Naive thymus-derived CD4-positive, alpha-beta T cell (primary cell): ENCODE measurements at regions not wholly inside any gene's neighbourhood (a gene's known extent, or its start where the extent isn't known, plus 50 kb on each side); places are given as distances from the start of the nearest gene placed in this dataset.
"Not testable (repeated sequence)": the region's sequence is repeated elsewhere in the genome, so short reads cannot be mapped to it uniquely, and the experiment has no call there.

ENCODE experiments used
- ATAC-seq: fragments of 150-1000 bp; cut with Tn5 transposase; 2 replicates; pipeline ENCODE4 v1.10.0; 2021; ENCODE audit warnings: mild to moderate bottlenecking, moderate library complexity
- CTCF ChIA-PET: fragments of 350-600 bp; sonication (Branson Sonifier 250); formaldehyde crosslinking; loops from one replicate; lab custom pipeline; 2021; ENCODE audit warnings: antibody characterized with exemption; lab: Charles Lee
- POLR2A ChIA-PET: fragments of 350-600 bp; sonication (Branson Sonifier 250); formaldehyde crosslinking; loops from one replicate; lab custom pipeline; 2021; ENCODE audit warnings: antibody characterized with exemption, inconsistent platforms; lab: Charles Lee
- DNase-seq, 9 donors: peaks; one replicate each; pipeline versions ENCODE4 v3.0.0 to v3.0.0-alpha.2; 2020 to 2022; ENCODE audit warnings: mixed read lengths in 1 of 9
- H3K27ac ChIP-seq: one replicate; pipeline ENCODE4 v1.7.0; 2013; ENCODE audit warnings: mild to moderate bottlenecking, low read depth, low read length, moderate library complexity
- H3K27me3 ChIP-seq, 2 donors: one replicate each; pipeline ENCODE4 v1.7.0; 2013; ENCODE audit warnings: low read length in 2 of 2, mild to moderate bottlenecking in 2 of 2, moderate library complexity in 2 of 2; ENCODE audit not compliant: control insufficient read depth in 2 of 2, insufficient read depth in 2 of 2
- H3K36me3 ChIP-seq, 3 experiments: 1 replicate in 2 of 3; 2 replicates in 1 of 3; pipeline ENCODE4 v1.7.0; 2013; ENCODE audit warnings: low read length in 3 of 3, mild to moderate bottlenecking in 3 of 3, moderate library complexity in 1 of 3; ENCODE audit not compliant: insufficient read depth in 3 of 3, control insufficient read depth in 2 of 3
- H3K4me1 ChIP-seq, 2 donors: one replicate each; pipeline ENCODE4 v1.7.0; 2013; ENCODE audit warnings: low read length in 2 of 2, mild to moderate bottlenecking in 2 of 2, moderate library complexity in 1 of 2; ENCODE audit not compliant: control insufficient read depth in 2 of 2, insufficient read depth in 2 of 2
- H3K4me3 ChIP-seq: 2 replicates; pipeline ENCODE4 v1.7.0; 2013; ENCODE audit warnings: mild to moderate bottlenecking, low read length
- H3K9me3 ChIP-seq, 3 experiments: 1 replicate in 2 of 3; 2 replicates in 1 of 3; pipeline ENCODE4 v1.7.0; 2013; ENCODE audit warnings: low read length in 3 of 3; ENCODE audit not compliant: control insufficient read depth in 2 of 3
- H3K27ac Mint-ChIP-seq, 9 donors: one replicate each; pipeline ENCODE4 v1.8.0; 2020 to 2022; ENCODE audit warnings: mixed read lengths in 9 of 9, mild to moderate bottlenecking in 8 of 9, moderate library complexity in 5 of 9, inconsistent platforms in 2 of 9
- H3K27me3 Mint-ChIP-seq, 5 donors: one replicate each; pipeline ENCODE4 v1.8.0; 2021 to 2022; ENCODE audit warnings: mixed read lengths in 5 of 5, mild to moderate bottlenecking in 1 of 5
- H3K36me3 Mint-ChIP-seq, 5 donors: one replicate each; pipeline ENCODE4 v1.8.0; 2020 to 2022; ENCODE audit warnings: mixed read lengths in 5 of 5, mild to moderate bottlenecking in 3 of 5, inconsistent platforms in 1 of 5
- H3K4me1 Mint-ChIP-seq, 7 donors: one replicate each; pipeline ENCODE4 v1.8.0; 2020 to 2022; ENCODE audit warnings: mixed read lengths in 7 of 7, mild to moderate bottlenecking in 3 of 7, inconsistent platforms in 1 of 7
- H3K4me3 Mint-ChIP-seq, 10 donors: one replicate each; pipeline ENCODE4 v1.8.0; 2020 to 2022; ENCODE audit warnings: mild to moderate bottlenecking in 10 of 10, mixed read lengths in 10 of 10, moderate library complexity in 6 of 10, inconsistent platforms in 2 of 10
- H3K9me3 Mint-ChIP-seq, 11 donors: one replicate each; pipeline ENCODE4 v1.8.0; 2020 to 2022; ENCODE audit warnings: mixed read lengths in 11 of 11, mild to moderate bottlenecking in 4 of 11, inconsistent platforms in 1 of 11, moderate library complexity in 1 of 11
- intact Hi-C, 2 donors: fragments of 100-400 bp; cut with micrococcal nuclease; formaldehyde crosslinking; loops; one replicate each; pipeline ENCODE4 v1.15.1; 2023

DNA sequence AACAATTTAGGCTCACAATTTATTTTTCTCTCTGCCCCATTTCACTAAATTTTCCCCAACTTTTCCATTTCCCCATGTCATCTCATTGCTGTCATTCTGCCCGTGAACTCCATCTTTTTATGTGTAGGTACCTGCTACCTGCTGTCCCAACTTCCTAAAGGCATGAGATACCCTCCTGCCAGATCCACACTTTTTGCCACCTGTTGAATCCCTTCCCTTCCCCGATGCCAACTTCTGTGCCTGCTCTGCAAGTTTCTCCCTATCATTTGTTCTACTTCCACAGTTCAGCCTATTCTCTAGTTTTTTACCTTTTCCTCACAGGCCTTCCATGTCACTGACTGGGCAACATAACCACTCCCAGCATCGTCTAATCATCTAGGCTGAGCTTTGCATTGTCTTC, 607.5 kb upstream of the KLF12 start:
- no peaks in the 10 kb centered on the region for H3K9me3 ChIP-seq
- no peak overlapping the region for H3K4me3 Mint-ChIP-seq
- no peaks in the 10 kb centered on the region for H3K4me1 ChIP-seq
- H3K27me3 ChIP-seq, result no peaks in the 10 kb centered on the region
- H3K36me3 Mint-ChIP-seq, result no peaks in the 10 kb centered on the region
- intact Hi-C loops, result no loop called here
- ChIA-PET CTCF (no interaction called here), POLR2A (no interaction called here)
- peaks cover 0 to 4% (median 0%) of the 10 kb centered on the region in 11 donors for H3K9me3 Mint-ChIP-seq
- no peak for ATAC-seq
- no peak for DNase-seq
- H3K27me3 Mint-ChIP-seq, result peaks cover 0 to 8% (median 2%) of the 10 kb centered on the region in 5 donors
- H3K4me1 Mint-ChIP-seq, result no peaks in the 10 kb centered on the region
- no peak overlapping the region for H3K4me3 ChIP-seq
- H3K27ac Mint-ChIP-seq, result no peak overlapping the region
- H3K27ac ChIP-seq, result no peak overlapping the region
- no peaks in the 10 kb centered on the region for H3K36me3 ChIP-seq

DNA sequence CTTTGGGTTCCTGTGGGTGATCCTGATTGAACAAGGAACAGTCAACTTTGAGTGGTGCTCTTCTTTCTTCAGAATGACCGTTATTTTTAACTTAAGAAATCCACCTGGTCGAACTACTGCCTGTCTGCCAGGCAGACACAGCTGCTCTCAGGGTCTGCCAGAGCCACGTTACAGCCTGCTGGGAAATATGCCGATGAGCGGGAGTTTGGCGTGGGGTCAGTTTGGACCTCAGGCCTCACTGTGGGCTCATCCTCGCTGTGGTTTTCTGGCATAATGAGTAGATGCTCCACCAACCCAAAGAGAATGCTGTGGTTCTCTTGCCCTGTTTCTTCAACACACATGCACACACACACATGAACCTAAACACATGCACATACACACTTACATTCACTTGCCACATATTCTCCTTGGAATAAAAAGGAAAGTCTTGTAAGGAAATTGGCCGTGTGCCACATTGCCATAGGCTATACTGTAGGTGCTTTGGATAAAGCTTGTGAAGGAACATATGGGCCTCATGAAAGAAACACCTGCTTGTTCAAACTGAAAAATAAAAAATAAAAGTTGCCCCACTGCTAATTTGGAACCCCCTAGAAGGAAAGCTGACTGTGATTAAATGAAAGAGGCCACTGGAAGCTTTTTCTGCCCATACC, 598.7 kb upstream of the KLF12 start:
- Histone ChIP-seq H3K4me1 (no peaks in the 10 kb centered on the region), H3K27ac (no peak overlapping the region), H3K27me3 (no peaks in the 10 kb centered on the region), H3K36me3 (no peaks in the 10 kb centered on the region), H3K9me3 (no peaks in the 10 kb centered on the region), H3K4me3 (no peak overlapping the region)
- H3K27ac Mint-ChIP-seq, result no peak overlapping the region
- H3K4me1 Mint-ChIP-seq, result no peaks in the 10 kb centered on the region
- ChIA-PET CTCF (no interaction called here), POLR2A (no interaction called here)
- ATAC-seq, result no peak
- H3K27me3 Mint-ChIP-seq, result peaks cover 0 to 17% (median 8%) of the 10 kb centered on the region in 5 donors
- DNase-seq, result no peak
- H3K4me3 Mint-ChIP-seq, result no peak overlapping the region
- no peaks in the 10 kb centered on the region for H3K36me3 Mint-ChIP-seq
- intact Hi-C loops, result no loop called here
- H3K9me3 Mint-ChIP-seq, result peaks cover 0 to 10% (median 0%) of the 10 kb centered on the region in 11 donors

DNA sequence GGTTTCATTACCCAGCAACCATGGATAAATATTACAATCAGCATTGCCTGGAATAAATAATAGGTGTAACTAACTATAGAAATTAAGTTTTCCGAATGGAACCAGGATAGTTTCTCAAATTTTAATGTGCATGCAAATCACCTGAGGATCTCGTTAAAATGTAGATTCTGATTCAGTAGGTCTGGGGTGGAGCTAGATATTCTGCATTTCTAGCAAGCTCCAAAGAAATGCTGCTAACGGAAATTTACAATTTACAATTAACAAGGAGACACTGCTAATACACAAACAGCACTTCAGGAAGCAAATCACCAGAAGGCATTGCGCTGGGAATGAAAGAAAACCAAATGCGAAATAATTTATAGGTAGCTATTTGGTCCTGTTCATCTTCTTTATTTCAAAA, 597.5 kb upstream of the KLF12 start:
- peaks cover 0 to 11% (median under 1%) of the 10 kb centered on the region in 5 donors for H3K27me3 Mint-ChIP-seq
- Histone ChIP-seq H3K9me3 (no peaks in the 10 kb centered on the region), H3K36me3 (no peaks in the 10 kb centered on the region), H3K27me3 (no peaks in the 10 kb centered on the region), H3K27ac (no peak overlapping the region), H3K4me3 (no peak overlapping the region), H3K4me1 (no peaks in the 10 kb centered on the region)
- H3K27ac Mint-ChIP-seq, result no peak overlapping the region
- no peaks in the 10 kb centered on the region for H3K36me3 Mint-ChIP-seq
- H3K4me1 Mint-ChIP-seq, result peaks cover 0 to 5% (median 0%) of the 10 kb centered on the region in 7 donors
- ATAC-seq (no peak), DNase-seq (no peak)
- intact Hi-C loops, result no loop called here
- CTCF ChIA-PET, result no interaction called here
- no peak overlapping the region for H3K4me3 Mint-ChIP-seq
- peaks cover 0 to 8% (median 0%) of the 10 kb centered on the region in 11 donors for H3K9me3 Mint-ChIP-seq
- POLR2A ChIA-PET, result no interaction called here

DNA sequence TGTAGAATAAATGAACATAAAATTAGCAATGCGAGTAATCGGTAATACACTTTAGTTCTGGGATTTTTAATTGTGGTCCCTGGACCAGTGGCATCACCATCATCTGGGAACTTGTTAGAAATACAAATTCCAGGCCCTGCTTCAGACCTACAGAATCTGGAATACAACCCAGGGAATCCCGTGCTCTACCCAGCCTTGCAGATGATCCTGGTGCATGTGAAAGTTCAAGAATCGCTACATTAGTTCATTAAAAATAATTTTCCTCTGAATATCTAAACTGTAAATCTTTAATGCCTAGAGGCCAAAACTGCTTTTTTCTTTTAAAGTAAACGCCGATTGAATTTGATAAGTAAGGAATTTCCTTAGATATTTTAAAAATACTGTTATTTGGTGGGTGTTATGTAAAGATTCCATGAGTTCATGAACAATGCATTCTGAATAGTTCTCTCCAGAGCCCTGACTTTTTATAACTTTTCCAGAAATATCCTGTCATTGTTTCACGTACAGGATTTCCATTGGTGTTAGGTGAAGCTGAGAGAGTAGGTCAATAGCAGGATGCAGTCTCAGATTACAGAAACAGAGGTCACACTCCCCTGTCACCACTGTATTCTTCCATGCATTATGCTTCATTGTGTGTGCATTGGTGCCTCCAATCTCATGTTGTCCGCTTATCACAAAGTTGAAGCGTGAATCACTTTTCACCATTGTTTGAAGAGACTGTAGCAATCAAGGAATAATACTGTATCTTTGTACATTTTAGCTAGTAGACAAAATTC, 596.5 kb upstream of the KLF12 start:
- POLR2A ChIA-PET, result no interaction called here
- CTCF ChIA-PET, result interaction anchor here (0.6 kb wide), 1 partner anchor 34 kb away, joined by 5 read pairs; no protein-coding TSS in a partner anchor
- H3K36me3 ChIP-seq, result no peaks in the 10 kb centered on the region
- DNase-seq, result no peak
- Mint-ChIP-seq H3K4me3 (no peak overlapping the region), H3K36me3 (no peaks in the 10 kb centered on the region), H3K9me3 (peaks cover 0 to 8% (median 0%) of the 10 kb centered on the region in 11 donors), H3K4me1 (peaks cover 0 to 5% (median 0%) of the 10 kb centered on the region in 7 donors), H3K27ac (no peak overlapping the region), H3K27me3 (peaks cover 0 to 15% (median 0%) of the 10 kb centered on the region in 5 donors)
- intact Hi-C loops, result no loop called here
- ATAC-seq, result no peak
- H3K4me1 ChIP-seq, result no peaks in the 10 kb centered on the region
- no peaks in the 10 kb centered on the region for H3K27me3 ChIP-seq
- no peaks in the 10 kb centered on the region for H3K9me3 ChIP-seq
- no peak overlapping the region for H3K27ac ChIP-seq
- no peak overlapping the region for H3K4me3 ChIP-seq

DNA sequence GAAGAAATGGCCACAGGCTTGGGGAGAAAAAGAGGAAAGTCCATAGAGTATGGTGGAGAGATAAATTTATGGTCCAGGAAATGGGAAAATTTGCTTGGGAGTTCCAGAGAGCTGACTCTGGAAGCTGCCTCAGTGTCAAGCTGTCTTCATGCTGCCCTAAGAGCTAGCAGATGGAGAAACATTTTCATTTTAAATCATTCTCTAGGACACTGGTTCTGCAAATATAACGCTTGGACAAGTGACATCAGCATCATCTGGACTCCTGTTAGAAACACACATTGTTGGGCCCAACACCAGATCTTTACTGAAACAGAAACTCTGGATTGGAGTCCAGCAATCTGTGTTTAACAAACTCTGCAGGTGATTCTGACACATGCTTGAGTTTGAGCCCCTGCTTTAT, 592.0 kb upstream of the KLF12 start:
- CTCF ChIA-PET, result no interaction called here
- H3K4me3 ChIP-seq, result no peak overlapping the region

DNA sequence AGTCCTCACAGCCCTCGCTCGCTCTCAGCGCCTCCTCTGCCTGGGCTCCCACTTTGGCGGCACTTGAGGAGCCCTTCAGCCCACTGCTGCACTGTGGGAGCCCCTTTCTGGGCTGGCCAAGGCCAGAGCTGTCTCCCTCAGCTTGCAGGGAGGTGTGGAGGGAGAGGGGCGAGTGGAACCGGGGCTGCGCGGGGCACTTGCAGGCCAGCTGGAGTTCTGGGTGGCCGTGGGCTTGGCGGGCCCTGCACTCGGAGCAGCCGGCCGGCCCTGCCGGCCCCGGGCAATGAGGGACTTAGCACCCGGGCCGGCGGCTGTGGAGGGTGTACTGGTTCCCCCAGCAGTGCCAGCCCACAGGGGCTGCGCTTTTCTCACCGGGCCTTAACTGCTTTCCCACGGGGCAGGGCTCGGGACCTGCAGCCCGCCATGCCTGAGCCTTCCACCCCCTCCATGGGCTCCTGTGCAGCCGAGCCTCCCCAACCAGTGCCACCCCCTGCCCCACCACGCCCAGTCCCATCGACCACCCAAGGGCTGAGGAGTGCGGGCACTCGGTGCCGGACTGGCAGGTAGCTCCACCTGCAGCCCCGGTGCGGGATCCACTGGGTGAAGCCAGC, 584.1 kb upstream of the KLF12 start:
- CTCF ChIA-PET, H3K36me3 ChIP-seq: not testable (repeated sequence)

More for the DNA sequence above, 592.0 kb upstream of the KLF12 start:
- no peaks in the 10 kb centered on the region for H3K9me3 ChIP-seq
- H3K4me1 Mint-ChIP-seq, result peaks cover 0 to 5% (median 0%) of the 10 kb centered on the region in 7 donors
- no peak overlapping the region for H3K27ac Mint-ChIP-seq
- ATAC-seq (no peak), DNase-seq (no peak)
- no peak overlapping the region for H3K4me3 Mint-ChIP-seq
- no peaks in the 10 kb centered on the region for H3K27me3 ChIP-seq
- no peak overlapping the region for H3K27ac ChIP-seq
- POLR2A ChIA-PET, result no interaction called here
- no peaks in the 10 kb centered on the region for H3K4me1 ChIP-seq
- intact Hi-C loops, result no loop called here
- peaks cover 0 to 8% (median 0%) of the 10 kb centered on the region in 11 donors for H3K9me3 Mint-ChIP-seq
- no peaks in the 10 kb centered on the region for H3K36me3 Mint-ChIP-seq
- peaks cover 0 to 18% (median 5%) of the 10 kb centered on the region in 5 donors for H3K27me3 Mint-ChIP-seq
- no peaks in the 10 kb centered on the region for H3K36me3 ChIP-seq

More for the DNA sequence above, 584.1 kb upstream of the KLF12 start:
- H3K27me3 ChIP-seq, intact Hi-C loops, H3K27ac Mint-ChIP-seq, H3K27me3 Mint-ChIP-seq, H3K4me1 ChIP-seq, H3K36me3 Mint-ChIP-seq, H3K4me3 Mint-ChIP-seq, H3K27ac ChIP-seq, H3K4me3 ChIP-seq, POLR2A ChIA-PET, DNase-seq, H3K9me3 ChIP-seq, H3K4me1 Mint-ChIP-seq, ATAC-seq: not testable (repeated sequence)
- H3K9me3 Mint-ChIP-seq, result peaks cover 0 to 13% (median 1%) of the 10 kb centered on the region in 11 donors
